ENCODE measurements at regions not wholly inside any gene's neighbourhood (a gene's known extent, or its start where the extent isn't known, plus 50 kb on each side); places are given as distances from the start of the nearest gene placed in this dataset.

GRCh38 chr4:57364255-57364654, 254.1 kb upstream of the IGFBP7 start:
- Mint-ChIP-seq H3K9me3 (peaks cover 4 to 6% of the 10 kb centered on the region in 2 experiments; a peak in 4 of 5 replicates), H3K4me1 (peaks cover 0 to 5% of the 10 kb centered on the region in 2 experiments; a peak in 1 of 4 replicates), H3K27me3 (ENCODE audit: low read depth) (no peaks in the 10 kb centered on the region; the same call in 1 of the 2 replicates), H3K36me3 (ENCODE audit: insufficient read depth in 1 of 3, low read depth in 3 of 3) (0 out of 7 replicates have a peak, but pooled peaks cover 0 to 6% (median 0%) of the 10 kb centered on the region in 3 experiments), H3K4me3 (no peak overlapping the region), H3K27ac (no peak overlapping the region)
- no peak overlapping the region for H2BK5ac ChIP-seq (ENCODE audit: insufficient read length, low read length)
- no peaks in the 10 kb centered on the region for H3K23me2 ChIP-seq (ENCODE audit: insufficient read length, low read depth, low read length, poor library complexity, severe bottlenecking)
- no peak overlapping the region for H3K56ac ChIP-seq (ENCODE audit: insufficient read length, low read depth, low read length)
- no peak overlapping the region for H4K91ac ChIP-seq (ENCODE audit: insufficient read length, low read depth, low read length)
- H3K9me3 ChIP-seq (ENCODE audit: control insufficient read depth, low read depth, low read length), result no peaks in the 10 kb centered on the region
- H3K23ac ChIP-seq (ENCODE audit: insufficient read length, low read depth, low read length), result no peak overlapping the region
- no peak overlapping the region for H2BK12ac ChIP-seq (ENCODE audit: insufficient read length, low read depth, low read length)
- no CpG with 5 or more reads among the region's 1 CpG for WGBS (ENCODE audit: extremely low coverage, insufficient read length, low lambda C conversion rate)
- H3T11ph ChIP-seq (ENCODE audit: low read length), result no peak overlapping the region
- no peak overlapping the region for H2AK5ac ChIP-seq (ENCODE audit: insufficient read length, low read length)
- H2BK15ac ChIP-seq (ENCODE audit: low read depth, low read length), result no peak overlapping the region
- DNase-seq, result no peak
- H3K79me2 ChIP-seq (ENCODE audit: insufficient read depth, low read length), result no peaks in the 10 kb centered on the region
- no peak overlapping the region for H4K5ac ChIP-seq (ENCODE audit: insufficient read length, low read depth, low read length)
- H3K4ac ChIP-seq (ENCODE audit: low read depth, low read length), result no peak overlapping the region
- no peak overlapping the region for H2BK120ac ChIP-seq (ENCODE audit: low read depth, low read length, poor library complexity, severe bottlenecking)
- no peak overlapping the region for H3K27ac ChIP-seq (ENCODE audit: insufficient read length, low read depth, low read length)
- H3K18ac ChIP-seq (ENCODE audit: insufficient read length, low read depth, low read length), result no peak overlapping the region
- H3K27me3 ChIP-seq (ENCODE audit: insufficient read depth, low read length), result no peaks in the 10 kb centered on the region
- H4K8ac ChIP-seq (replicated peaks; ENCODE audit: insufficient read length, low read depth, low read length), result no peak overlapping the region
- H2AFZ ChIP-seq (ENCODE audit: low read length), result no peak overlapping the region
- H3K14ac ChIP-seq (ENCODE audit: insufficient read depth, low read length), result no peak overlapping the region
- no peak overlapping the region for H3K4me2 ChIP-seq (ENCODE audit: insufficient read depth, insufficient read length, low read length)
- H4K20me1 ChIP-seq (ENCODE audit: control insufficient read depth, insufficient read depth, insufficient read length), result no peaks in the 10 kb centered on the region
- no peak overlapping the region for H2BK20ac ChIP-seq (ENCODE audit: low read depth, low read length, poor library complexity, severe bottlenecking)
- TF ChIP-seq CTCF (conservative IDR thresholded peaks at IDR 0.05), result no peak
- H3K4me1 ChIP-seq (ENCODE audit: insufficient read depth, low read length), result no peaks in the 10 kb centered on the region
- H3K79me1 ChIP-seq (ENCODE audit: insufficient read depth, low read depth, low read length, poor library complexity, severe bottlenecking), result no peaks in the 10 kb centered on the region
- H3K9ac ChIP-seq (ENCODE audit: extremely low read depth, insufficient read length, low read length), result no peak overlapping the region
